Amniotic epithelial cell (primary cell): ENCODE measurements at regions not wholly inside any gene's neighbourhood (a gene's known extent, or its start where the extent isn't known, plus 50 kb on each side); places are given as distances from the start of the nearest gene placed in this dataset.
A peak's percentile ranks its signal among the peaks of the same experiment; 100 is the strongest.
"Not testable (repeated sequence)": the region's sequence is repeated elsewhere in the genome, so short reads cannot be mapped to it uniquely, and the experiment has no call there.

ENCODE experiments used
- DNase-seq: peaks from one replicate; pipeline ENCODE4 v3.0.0-alpha.2; 2010; ENCODE audit warnings: low read depth

- DNase-seq: peak; percentile 4
Observed at GRCh38 chr1:79302380-79302930, 295.9 kb upstream of the ADGRL4 start.

GRCh38 chr1:79295967-79296366, 289.4 kb upstream of the ADGRL4 start:
- DNase-seq: peak; percentile 14

GRCh38 chr1:79293611-79294010, 287.1 kb upstream of the ADGRL4 start:
- DNase-seq: peak; percentile 6

- no peak for DNase-seq
Observed at GRCh38 chr1:79290927-79291474, 284.5 kb upstream of the ADGRL4 start.

- no peak for DNase-seq
Observed at GRCh38 chr1:79287982-79288381, 281.5 kb upstream of the ADGRL4 start.

- DNase-seq: no peak
Observed at GRCh38 chr1:79285667-79286066, 279.1 kb upstream of the ADGRL4 start.

- peak; percentile 36 for DNase-seq
Observed at GRCh38 chr1:79283451-79283850, 276.9 kb upstream of the ADGRL4 start.

- no peak for DNase-seq
Observed at GRCh38 chr1:79281442-79281841, 274.9 kb upstream of the ADGRL4 start.

- no peak for DNase-seq
Observed at GRCh38 chr1:79271759-79272158, 265.2 kb upstream of the ADGRL4 start.

- no peak for DNase-seq
Observed at GRCh38 chr1:79264975-79265818, 258.7 kb upstream of the ADGRL4 start.

GRCh38 chr1:79264285-79264684, 257.8 kb upstream of the ADGRL4 start:
- DNase-seq: no peak

GRCh38 chr1:79262745-79263258, 256.3 kb upstream of the ADGRL4 start:
- DNase-seq: no peak

- DNase-seq: peak; percentile 38
Observed at GRCh38 chr1:79259390-79260336, 253.1 kb upstream of the ADGRL4 start.

GRCh38 chr1:79255421-79255820, 248.9 kb upstream of the ADGRL4 start:
- DNase-seq: no peak

- no peak for DNase-seq
Observed at GRCh38 chr1:79252598-79252997, 246.1 kb upstream of the ADGRL4 start.

GRCh38 chr1:79239840-79240239, 233.3 kb upstream of the ADGRL4 start:
- DNase-seq: no peak

GRCh38 chr1:79235301-79236002, 228.9 kb upstream of the ADGRL4 start:
- no peak for DNase-seq

- no peak for DNase-seq
Observed at GRCh38 chr1:79232818-79233217, 226.3 kb upstream of the ADGRL4 start.

- not testable (repeated sequence) for DNase-seq
Observed at GRCh38 chr1:79230751-79231150, 224.2 kb upstream of the ADGRL4 start.

- no peak for DNase-seq
Observed at GRCh38 chr1:79226963-79227362, 220.4 kb upstream of the ADGRL4 start.

GRCh38 chr1:79224537-79224936, 218.0 kb upstream of the ADGRL4 start:
- no peak for DNase-seq
